Sigmoid colon (tissue), 6 donors: ENCODE measurements at regions not wholly inside any gene's neighbourhood (a gene's known extent, or its start where the extent isn't known, plus 50 kb on each side); places are given as distances from the start of the nearest gene placed in this dataset.

ENCODE experiments used
- DNase-seq: peaks from one replicate; pipeline ENCODE4 v3.0.0-alpha.2; 2019
- H3K27ac ChIP-seq, 4 donors: fragments of 200-600 bp; sonication (generic); one replicate each; pipeline ENCODE4 v1.5.1; 2016 to 2019; ENCODE audit warnings: mild to moderate bottlenecking in 1 of 4
- H3K27me3 ChIP-seq, 3 donors: fragments of 200-600 bp; sonication (generic); one replicate each; pipeline ENCODE4 v1.5.1; 2019; ENCODE audit warnings: mild to moderate bottlenecking in 1 of 3
- H3K36me3 ChIP-seq, 4 donors: fragments of 200-600 bp; sonication (generic); one replicate each; pipeline ENCODE4 v1.5.1; 2016 to 2019
- H3K4me1 ChIP-seq, 4 donors: fragments of 200-600 bp; sonication (generic); one replicate each; pipeline ENCODE4 v1.5.1; 2017 to 2019
- H3K4me3 ChIP-seq, 4 donors: fragments of 200-600 bp; sonication (generic); one replicate each; pipeline ENCODE4 v1.5.1; 2017 to 2019; ENCODE audit warnings: mild to moderate bottlenecking in 2 of 4, moderate library complexity in 1 of 4
- H3K9me3 ChIP-seq, 4 donors: fragments of 200-600 bp in 3 of 4; sonication (generic) in 3 of 4; one replicate each; pipeline versions ENCODE4 v1.5.1 to v1.6.1; 2013 to 2019
- EP300 ChIP-seq, 4 donors: sonication (generic); formaldehyde crosslinking; IDR thresholded peaks; one replicate each; pipeline ENCODE4 v1.6.1; 2017; ENCODE audit warnings: antibody characterized with exemption in 4 of 4
- POLR2A ChIP-seq, 2 donors: fragments of 450-650 bp; IDR thresholded peaks; one replicate each; pipeline ENCODE4 v1.6.1; 2016; ENCODE audit warnings: antibody characterized with exemption in 2 of 2, mild to moderate bottlenecking in 2 of 2, moderate library complexity in 2 of 2
- POLR2AphosphoS5 ChIP-seq, 4 donors: sonication (generic); formaldehyde crosslinking; IDR thresholded peaks; one replicate each; pipeline ENCODE4 v1.6.1; 2017; ENCODE audit warnings: antibody characterized with exemption in 4 of 4
- WGBS, 2 donors: extraction: QIAGEN DNeasy Blood & Tissue Kit; methylation state at CpG; one replicate each; pipeline ENCODE4 v1.1.7; 2013; 5-methylcytosine and 5-hydroxymethylcytosine counted together
- intact Hi-C: fragments of 100-400 bp; cut with DNase I; formaldehyde crosslinking; loops from one replicate; pipeline ENCODE4 v1.15.1; 2023
- TF ChIP-seq, protein P1 (sequence below), 4 experiments: fragments of 450-650 bp in 3 of 4; fragments of 200-600 bp in 1 of 4; IDR thresholded peaks; one replicate each; pipeline ENCODE4 v1.5.1; 2016 to 2019; ENCODE audit warnings: antibody characterized with exemption in 4 of 4, mild to moderate bottlenecking in 3 of 4, moderate library complexity in 2 of 4
- donor health status: healthy with polysubstance abuse.
- donor health status: healthy.

GRCh38 chr20:50270569-50270968 lies 79.9 kb downstream of the CEBPB start:
- Histone ChIP-seq H3K9me3 (no peaks in the 10 kb centered on the region), H3K4me3 (no peak overlapping the region), H3K36me3 (no peaks in the 10 kb centered on the region), H3K4me1 (peaks cover 0 to 17% (median 13%) of the 10 kb centered on the region in 4 donors), H3K27ac (peak overlapping the region in 1 of 4 donors; percentile 64), H3K27me3 (no peaks in the 10 kb centered on the region)
- 51 to 87% methylated on average over 19 of the region's 19 CpGs for WGBS, 2 donors
- no peak for TF ChIP-seq POLR2AphosphoS5 (IDR thresholded peaks at IDR 0.05)
- TF ChIP-seq EP300 (IDR thresholded peaks at IDR 0.05), result no peak
- TF ChIP-seq POLR2A (IDR thresholded peaks at IDR 0.05), result peak in 1 of 2 donors; percentile 11
- intact Hi-C loops, result no loop called here
- DNase-seq, result no peak

- no peak overlapping the region for H3K4me3 ChIP-seq
- H3K27me3 ChIP-seq, result no peaks in the 10 kb centered on the region
- H3K36me3 ChIP-seq, result no peaks in the 10 kb centered on the region
- 70 to 85% methylated on average over 7 of the region's 7 CpGs for WGBS, 2 donors
- H3K9me3 ChIP-seq, result no peaks in the 10 kb centered on the region
- H3K4me1 ChIP-seq, result peaks cover 0 to 17% (median 13%) of the 10 kb centered on the region in 4 donors
- intact Hi-C loops, result no loop called here
- TF ChIP-seq, protein P1, sequence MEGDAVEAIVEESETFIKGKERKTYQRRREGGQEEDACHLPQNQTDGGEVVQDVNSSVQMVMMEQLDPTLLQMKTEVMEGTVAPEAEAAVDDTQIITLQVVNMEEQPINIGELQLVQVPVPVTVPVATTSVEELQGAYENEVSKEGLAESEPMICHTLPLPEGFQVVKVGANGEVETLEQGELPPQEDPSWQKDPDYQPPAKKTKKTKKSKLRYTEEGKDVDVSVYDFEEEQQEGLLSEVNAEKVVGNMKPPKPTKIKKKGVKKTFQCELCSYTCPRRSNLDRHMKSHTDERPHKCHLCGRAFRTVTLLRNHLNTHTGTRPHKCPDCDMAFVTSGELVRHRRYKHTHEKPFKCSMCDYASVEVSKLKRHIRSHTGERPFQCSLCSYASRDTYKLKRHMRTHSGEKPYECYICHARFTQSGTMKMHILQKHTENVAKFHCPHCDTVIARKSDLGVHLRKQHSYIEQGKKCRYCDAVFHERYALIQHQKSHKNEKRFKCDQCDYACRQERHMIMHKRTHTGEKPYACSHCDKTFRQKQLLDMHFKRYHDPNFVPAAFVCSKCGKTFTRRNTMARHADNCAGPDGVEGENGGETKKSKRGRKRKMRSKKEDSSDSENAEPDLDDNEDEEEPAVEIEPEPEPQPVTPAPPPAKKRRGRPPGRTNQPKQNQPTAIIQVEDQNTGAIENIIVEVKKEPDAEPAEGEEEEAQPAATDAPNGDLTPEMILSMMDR (IDR thresholded peaks at IDR 0.05), result no peak
- no peak for TF ChIP-seq POLR2A (IDR thresholded peaks at IDR 0.05)
- no peak for TF ChIP-seq EP300 (IDR thresholded peaks at IDR 0.05)
- TF ChIP-seq POLR2AphosphoS5 (IDR thresholded peaks at IDR 0.05), result no peak
- peak overlapping the region in 1 of 4 donors; percentile 64 for H3K27ac ChIP-seq
- no peak for DNase-seq
Measured at GRCh38 chr20:50271176-50271575, 80.5 kb downstream of the CEBPB start.

GRCh38 chr20:50271612-50272011 lies 81.0 kb downstream of the CEBPB start:
- intact Hi-C loops, result no loop called here
- H3K9me3 ChIP-seq, result no peaks in the 10 kb centered on the region
- TF ChIP-seq POLR2AphosphoS5 (IDR thresholded peaks at IDR 0.05) (no peak), POLR2A (IDR thresholded peaks at IDR 0.05) (no peak), EP300 (IDR thresholded peaks at IDR 0.05) (no peak)
- TF ChIP-seq, protein P1 (IDR thresholded peaks at IDR 0.05), result no peak
- 77 to 90% methylated on average over 7 of the region's 7 CpGs for WGBS, 2 donors
- no peaks in the 10 kb centered on the region for H3K27me3 ChIP-seq
- H3K27ac ChIP-seq, result peak overlapping the region in 1 of 4 donors; percentile 64
- H3K4me3 ChIP-seq, result no peak overlapping the region
- DNase-seq, result no peak
- H3K36me3 ChIP-seq, result no peaks in the 10 kb centered on the region
- H3K4me1 ChIP-seq, result peaks cover 0 to 16% (median 12%) of the 10 kb centered on the region in 4 donors

- Histone ChIP-seq H3K4me1 (peaks cover 0 to 13% (median 7%) of the 10 kb centered on the region in 4 donors), H3K9me3 (no peaks in the 10 kb centered on the region), H3K36me3 (no peaks in the 10 kb centered on the region), H3K27ac (peak overlapping the region in 2 of 4 donors; percentile 26 to 64), H3K27me3 (no peaks in the 10 kb centered on the region), H3K4me3 (no peak overlapping the region)
- intact Hi-C loops, result no loop called here
- DNase-seq, result peak; percentile 78
- TF ChIP-seq POLR2AphosphoS5 (IDR thresholded peaks at IDR 0.05) (peak in 1 of 4 donors; percentile 20), EP300 (IDR thresholded peaks at IDR 0.05) (no peak)
- 48 to 70% methylated on average over 8 of the region's 8 CpGs for WGBS, 2 donors
Measured at GRCh38 chr20:50272030-50272723, 81.5 kb downstream of the CEBPB start.

DNA sequence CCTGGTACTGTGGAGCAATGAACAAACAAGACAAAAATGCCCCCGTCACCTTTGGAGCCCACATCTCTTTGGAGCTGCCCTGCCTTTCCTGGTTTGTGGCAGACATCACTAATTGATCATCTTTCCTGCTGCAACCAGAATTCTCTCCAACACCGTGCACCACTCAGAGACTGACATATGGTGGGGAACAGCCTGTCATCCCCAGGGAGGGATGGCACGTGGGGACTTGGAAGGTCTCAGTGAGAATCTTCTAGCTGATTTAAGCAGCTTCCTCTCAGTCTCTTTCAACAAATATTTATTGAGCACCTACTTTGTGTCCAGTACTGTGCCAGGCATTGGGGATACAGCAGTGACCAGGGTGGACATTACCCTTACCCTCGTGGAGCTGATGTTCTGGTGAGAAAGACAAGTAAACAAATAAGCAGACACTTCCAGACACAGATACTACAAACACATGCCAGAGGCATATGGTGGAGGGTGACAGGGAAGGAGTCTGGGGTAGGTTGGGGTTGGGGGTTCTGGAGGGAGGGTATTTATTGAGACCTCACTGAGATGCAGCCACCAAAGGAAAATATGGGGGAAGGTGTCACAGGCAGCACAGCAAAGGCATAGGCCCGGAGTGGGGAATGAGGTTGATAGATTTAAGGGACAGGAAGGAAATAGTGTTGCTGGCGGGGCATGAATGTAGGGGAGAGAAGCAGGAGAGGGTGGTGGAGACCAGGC lies 82.3 kb downstream of the CEBPB start:
- intact Hi-C loops, result no loop called here
- WGBS, 2 donors, result 72 to 80% methylated on average over 6 of the region's 6 CpGs
- Histone ChIP-seq H3K27me3 (no peaks in the 10 kb centered on the region), H3K4me3 (no peak overlapping the region), H3K4me1 (peaks cover 0 to 7% (median 2%) of the 10 kb centered on the region in 4 donors), H3K27ac (peak overlapping the region; percentile 26 to 64 (median 52)), H3K36me3 (no peaks in the 10 kb centered on the region), H3K9me3 (no peaks in the 10 kb centered on the region)
- DNase-seq, result no peak
- TF ChIP-seq POLR2A (IDR thresholded peaks at IDR 0.05) (no peak), POLR2AphosphoS5 (IDR thresholded peaks at IDR 0.05) (no peak), EP300 (IDR thresholded peaks at IDR 0.05) (no peak)
- TF ChIP-seq, protein P1 (IDR thresholded peaks at IDR 0.05), result no peak
